Activated CD8-positive, alpha-beta memory T cell treated with anti-CD3 and anti-CD28 coated beads, Interleukin-2, amount 10 ng/mL, durations not matched to agents 7 days and 5 days (primary cell): ENCODE measurements at regions not wholly inside any gene's neighbourhood (a gene's known extent, or its start where the extent isn't known, plus 50 kb on each side); places are given as distances from the start of the nearest gene placed in this dataset.
"Not testable (repeated sequence)": the region's sequence is repeated elsewhere in the genome, so short reads cannot be mapped to it uniquely, and the experiment has no call there.

ENCODE experiments used
- ATAC-seq: fragments of 150-1000 bp; cut with Tn5 transposase; one replicate; pipeline ENCODE4 v1.10.0; 2021; ENCODE audit warnings: moderate library complexity
- CTCF ChIA-PET: fragments of 350-600 bp; sonication (Branson Sonifier 250); formaldehyde crosslinking; loops from one replicate; lab custom pipeline; 2021; ENCODE audit warnings: antibody characterized with exemption; lab: Charles Lee
- DNase-seq: peaks from one replicate; pipeline ENCODE4 v3.0.0-alpha.2; 2020
- H3K27ac Mint-ChIP-seq: one replicate; pipeline ENCODE4 v1.8.0; 2021; ENCODE audit warnings: mild to moderate bottlenecking, mixed read lengths
- H3K27me3 Mint-ChIP-seq: one replicate; pipeline ENCODE4 v1.8.0; 2021; ENCODE audit warnings: mixed read lengths
- H3K36me3 Mint-ChIP-seq: one replicate; pipeline ENCODE4 v1.8.0; 2021; ENCODE audit warnings: mild to moderate bottlenecking, mixed read lengths
- H3K4me1 Mint-ChIP-seq: one replicate; pipeline ENCODE4 v1.8.0; 2021; ENCODE audit warnings: mixed read lengths
- H3K4me3 Mint-ChIP-seq: one replicate; pipeline ENCODE4 v1.8.0; 2021; ENCODE audit warnings: mild to moderate bottlenecking, moderate library complexity, mixed read lengths
- H3K9me3 Mint-ChIP-seq: one replicate; pipeline ENCODE4 v1.8.0; 2022; ENCODE audit warnings: low read depth, mixed read lengths

- Mint-ChIP-seq H3K9me3 (no peaks in the 10 kb centered on the region), H3K27me3 (peaks cover 45% of the 10 kb centered on the region), H3K36me3 (no peaks in the 10 kb centered on the region), H3K4me3 (no peak overlapping the region), H3K27ac (no peak overlapping the region), H3K4me1 (peaks cover 2% of the 10 kb centered on the region)
- DNase-seq = no peak
- ATAC-seq = no peak
- CTCF ChIA-PET = no interaction called here
Observed at GRCh38 chr1:8136766-8137165, 110.7 kb upstream of the ERRFI1 start.

- no peak for DNase-seq
- Mint-ChIP-seq H3K27ac (no peak overlapping the region), H3K9me3 (no peaks in the 10 kb centered on the region), H3K4me3 (no peak overlapping the region), H3K36me3 (no peaks in the 10 kb centered on the region), H3K27me3 (peaks cover 45% of the 10 kb centered on the region), H3K4me1 (no peaks in the 10 kb centered on the region)
- no peak for ATAC-seq
- CTCF ChIA-PET = interaction anchor here (1.0 kb wide), 1 partner anchor 372 kb away, joined by 3 read pairs; no protein-coding TSS in a partner anchor
Observed at GRCh38 chr1:8135250-8135649, 109.1 kb upstream of the ERRFI1 start.

- DNase-seq (no peak), ATAC-seq (no peak)
- Mint-ChIP-seq H3K4me3 (no peak overlapping the region), H3K27ac (no peak overlapping the region), H3K36me3 (no peaks in the 10 kb centered on the region), H3K4me1 (no peaks in the 10 kb centered on the region), H3K9me3 (no peaks in the 10 kb centered on the region), H3K27me3 (peaks cover 45% of the 10 kb centered on the region)
- CTCF ChIA-PET = interaction anchor here (1.0 to 1.1 kb wide), 2 partner anchors 31 to 372 kb away, joined by 3 read pairs; no protein-coding TSS in a partner anchor
Observed at GRCh38 chr1:8134546-8135235, 108.6 kb upstream of the ERRFI1 start.

GRCh38 chr1:8133657-8134430 is 107.7 kb upstream of the ERRFI1 start:
- no peaks in the 10 kb centered on the region for H3K36me3 Mint-ChIP-seq
- DNase-seq = no peak
- H3K4me1 Mint-ChIP-seq = no peaks in the 10 kb centered on the region
- H3K27me3 Mint-ChIP-seq = peaks cover 45% of the 10 kb centered on the region
- no peaks in the 10 kb centered on the region for H3K9me3 Mint-ChIP-seq
- no peak for ATAC-seq
- CTCF ChIA-PET = interaction anchor here (1.1 kb wide), 1 partner anchor 32 kb away, joined by 3 read pairs; no protein-coding TSS in a partner anchor
- no peak overlapping the region for H3K4me3 Mint-ChIP-seq
- no peak overlapping the region for H3K27ac Mint-ChIP-seq

DNA sequence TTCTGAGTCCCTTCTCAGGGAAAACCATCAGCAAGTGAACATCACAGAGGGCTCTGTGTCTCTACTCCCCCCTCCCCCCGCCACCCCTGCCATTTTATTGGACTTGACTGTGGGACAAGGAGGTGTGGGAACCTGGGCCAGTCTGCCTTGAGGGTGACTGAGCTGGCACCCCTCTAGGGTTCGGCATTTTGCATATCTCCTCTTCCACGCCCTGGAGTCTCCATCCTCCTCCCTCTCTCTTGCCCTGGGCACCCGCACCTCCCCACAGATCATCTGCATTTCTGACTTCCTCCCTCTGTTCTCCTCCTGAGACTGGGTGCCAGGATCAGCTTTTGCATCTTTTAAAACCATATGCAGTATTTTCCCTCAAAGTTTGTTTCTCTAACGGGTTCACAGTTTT is 107.1 kb upstream of the ERRFI1 start:
- Mint-ChIP-seq H3K9me3 (no peaks in the 10 kb centered on the region), H3K27me3 (peaks cover 42% of the 10 kb centered on the region), H3K36me3 (no peaks in the 10 kb centered on the region), H3K4me3 (no peak overlapping the region), H3K4me1 (no peaks in the 10 kb centered on the region), H3K27ac (no peak overlapping the region)
- no peak for DNase-seq
- CTCF ChIA-PET = no interaction called here
- ATAC-seq = no peak

GRCh38 chr1:8127171-8127641 is 101.1 kb upstream of the ERRFI1 start:
- Mint-ChIP-seq H3K4me1 (peaks cover 2% of the 10 kb centered on the region), H3K9me3 (peaks cover 2% of the 10 kb centered on the region), H3K27ac (no peak overlapping the region), H3K36me3 (peaks cover 3% of the 10 kb centered on the region), H3K4me3 (no peak overlapping the region), H3K27me3 (no peaks in the 10 kb centered on the region)
- ATAC-seq = no peak
- no peak for DNase-seq
- CTCF ChIA-PET = no interaction called here

GRCh38 chr1:8122477-8123407 is 96.6 kb upstream of the ERRFI1 start:
- no peak overlapping the region for H3K27ac Mint-ChIP-seq
- DNase-seq (no peak), ATAC-seq (no peak)
- H3K27me3 Mint-ChIP-seq = peaks cover 7% of the 10 kb centered on the region
- H3K4me3 Mint-ChIP-seq = no peak overlapping the region
- peaks cover 12% of the 10 kb centered on the region for H3K4me1 Mint-ChIP-seq
- peaks cover 2% of the 10 kb centered on the region for H3K9me3 Mint-ChIP-seq
- peaks cover 3% of the 10 kb centered on the region for H3K36me3 Mint-ChIP-seq
- CTCF ChIA-PET = no interaction called here

DNA sequence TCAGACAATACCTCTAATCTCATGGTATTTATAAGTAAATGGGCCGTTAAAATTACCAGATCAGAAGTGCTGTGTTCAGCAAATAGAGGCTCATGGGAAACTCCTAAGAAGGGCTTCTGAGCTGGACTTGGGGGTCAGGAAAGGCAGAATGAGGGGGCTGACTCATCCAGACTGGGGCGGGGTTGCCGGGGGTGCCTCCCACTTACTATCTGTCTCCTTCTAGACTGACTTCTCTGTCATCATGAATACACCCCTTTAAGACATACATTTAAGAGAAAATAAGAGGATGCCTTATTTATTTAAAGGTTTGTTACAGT is 96.0 kb upstream of the ERRFI1 start:
- CTCF ChIA-PET = no interaction called here
- H3K36me3 Mint-ChIP-seq = peaks cover 3% of the 10 kb centered on the region
- ATAC-seq (no peak), DNase-seq (no peak)
- H3K9me3 Mint-ChIP-seq = peaks cover 2% of the 10 kb centered on the region
- H3K4me1 Mint-ChIP-seq = peaks cover 10% of the 10 kb centered on the region
- H3K4me3 Mint-ChIP-seq = no peak overlapping the region
- peaks cover 7% of the 10 kb centered on the region for H3K27me3 Mint-ChIP-seq
- no peak overlapping the region for H3K27ac Mint-ChIP-seq

DNA sequence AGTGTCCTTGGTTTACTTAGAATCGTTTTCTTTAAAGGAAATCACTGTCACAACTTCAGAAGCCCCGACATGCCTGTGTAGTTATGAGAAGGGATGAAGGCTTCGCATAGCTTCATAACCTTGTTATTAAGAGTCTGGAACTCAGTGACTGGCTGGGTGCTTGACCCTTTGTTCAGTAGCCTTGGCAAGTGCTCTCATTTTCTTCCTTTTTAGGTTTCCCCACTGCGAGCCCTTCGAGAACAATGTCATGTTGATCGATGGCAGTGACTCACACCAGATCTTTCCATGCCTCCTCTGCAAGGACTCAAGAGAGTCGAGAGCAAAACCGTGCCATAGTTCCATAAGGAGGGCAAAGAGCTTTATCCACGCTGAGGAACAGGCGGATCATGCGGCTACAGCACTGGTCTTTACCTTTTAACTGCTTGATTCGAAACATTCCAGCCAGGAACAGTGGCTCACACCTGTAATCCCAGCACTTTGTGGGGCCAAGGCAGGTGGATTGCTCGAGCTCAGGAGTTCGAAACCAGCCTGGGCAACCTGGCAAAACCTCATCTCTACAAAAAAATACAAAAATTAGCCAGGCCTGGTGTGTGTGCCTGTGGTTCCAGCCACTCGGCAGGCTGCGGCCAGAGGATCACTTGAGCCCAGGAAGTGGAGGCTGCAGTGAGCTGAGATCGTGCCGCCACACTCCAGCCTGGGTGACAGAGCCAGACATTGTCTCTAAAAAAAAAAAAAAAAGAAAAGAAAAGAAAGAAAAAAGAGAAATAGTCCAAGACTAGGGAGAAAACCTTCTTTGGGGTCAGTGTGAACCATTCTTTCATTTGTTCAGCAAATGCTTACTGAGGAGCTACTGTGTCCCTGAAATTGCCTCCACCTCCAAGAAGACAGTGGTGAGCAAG is 95.4 kb upstream of the ERRFI1 start:
- CTCF ChIA-PET = no interaction called here
- peaks cover 7% of the 10 kb centered on the region for H3K27me3 Mint-ChIP-seq
- ATAC-seq (no peak), DNase-seq (no peak)
- H3K4me1 Mint-ChIP-seq = peaks cover 10% of the 10 kb centered on the region
- no peak overlapping the region for H3K27ac Mint-ChIP-seq
- no peak overlapping the region for H3K4me3 Mint-ChIP-seq
- H3K9me3 Mint-ChIP-seq = peaks cover 2% of the 10 kb centered on the region
- H3K36me3 Mint-ChIP-seq = peaks cover 3% of the 10 kb centered on the region

DNA sequence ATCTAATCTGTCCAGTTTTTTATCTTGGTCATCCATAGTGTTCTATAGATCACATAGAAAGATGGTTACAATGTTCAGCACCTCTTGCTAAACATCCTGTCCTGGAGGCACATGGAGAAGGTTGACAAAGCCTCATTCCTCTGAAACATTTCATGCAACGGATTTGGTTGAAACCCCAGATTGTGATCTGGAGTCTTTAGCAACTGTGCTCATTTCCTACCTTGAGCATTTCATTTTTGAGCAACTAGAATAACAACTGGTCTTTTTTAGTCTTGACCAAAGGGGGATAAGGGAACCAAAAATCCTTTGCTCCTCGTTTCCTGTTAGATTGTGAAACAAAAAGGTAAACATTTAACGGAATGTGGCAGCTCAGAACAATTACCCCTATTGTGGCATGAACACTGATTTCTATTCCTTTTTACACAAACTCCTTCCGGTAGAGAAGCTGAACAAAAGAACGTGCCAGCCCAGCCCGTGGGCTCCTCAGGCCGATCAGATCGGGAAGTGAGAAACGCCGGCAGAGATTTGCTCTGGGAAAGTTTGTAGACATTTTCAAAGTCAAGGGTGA is 94.7 kb upstream of the ERRFI1 start:
- peaks cover 2% of the 10 kb centered on the region for H3K9me3 Mint-ChIP-seq
- no peak overlapping the region for H3K4me3 Mint-ChIP-seq
- H3K27me3 Mint-ChIP-seq = peaks cover 7% of the 10 kb centered on the region
- no peak for ATAC-seq
- DNase-seq = no peak
- no peak overlapping the region for H3K27ac Mint-ChIP-seq
- H3K4me1 Mint-ChIP-seq = peaks cover 10% of the 10 kb centered on the region
- H3K36me3 Mint-ChIP-seq = peaks cover 3% of the 10 kb centered on the region
- CTCF ChIA-PET = no interaction called here

DNA sequence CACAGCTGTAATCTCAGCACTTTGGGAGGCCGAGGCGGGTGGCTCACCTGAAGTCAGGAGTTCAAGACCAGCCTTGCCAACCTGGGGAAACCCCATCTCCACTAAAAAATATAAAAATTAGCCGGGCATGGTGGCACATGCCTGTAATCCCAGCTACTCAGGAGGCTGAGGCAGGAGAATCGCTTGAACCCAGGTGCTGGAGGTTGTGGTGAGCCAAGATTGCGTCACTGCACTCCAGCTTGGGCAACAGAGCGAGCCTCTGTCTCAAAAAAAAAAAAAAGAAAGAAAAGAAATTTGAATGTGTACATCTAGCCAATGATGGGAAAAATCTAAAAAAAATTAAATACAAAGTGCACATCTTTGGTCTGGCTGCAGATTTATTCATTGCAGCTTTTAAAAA is 92.6 kb upstream of the ERRFI1 start:
- H3K27ac Mint-ChIP-seq, DNase-seq, H3K4me3 Mint-ChIP-seq, ATAC-seq, H3K27me3 Mint-ChIP-seq, H3K9me3 Mint-ChIP-seq, H3K36me3 Mint-ChIP-seq, H3K4me1 Mint-ChIP-seq: not testable (repeated sequence)
- CTCF ChIA-PET = interaction anchor here (1.6 kb wide), 1 partner anchor 21 kb away, joined by 3 read pairs; no protein-coding TSS in a partner anchor

GRCh38 chr1:8118031-8118451 is 91.9 kb upstream of the ERRFI1 start:
- no peaks in the 10 kb centered on the region for H3K36me3 Mint-ChIP-seq
- no peaks in the 10 kb centered on the region for H3K9me3 Mint-ChIP-seq
- no peak overlapping the region for H3K4me3 Mint-ChIP-seq
- DNase-seq (no peak), ATAC-seq (no peak)
- CTCF ChIA-PET = interaction anchor here (1.6 to 1.7 kb wide), 2 partner anchors 15 to 20 kb away, joined by 3 to 4 read pairs; no protein-coding TSS in a partner anchor
- no peak overlapping the region for H3K27ac Mint-ChIP-seq
- peaks cover 10% of the 10 kb centered on the region for H3K4me1 Mint-ChIP-seq
- H3K27me3 Mint-ChIP-seq = peaks cover 7% of the 10 kb centered on the region
